ENCODE measurements at regions not wholly inside any gene's neighbourhood (a gene's known extent, or its start where the extent isn't known, plus 50 kb on each side); places are given as distances from the start of the nearest gene placed in this dataset.
"Not testable (repeated sequence)": the region's sequence is repeated elsewhere in the genome, so short reads cannot be mapped to it uniquely, and the experiment has no call there.

DNA sequence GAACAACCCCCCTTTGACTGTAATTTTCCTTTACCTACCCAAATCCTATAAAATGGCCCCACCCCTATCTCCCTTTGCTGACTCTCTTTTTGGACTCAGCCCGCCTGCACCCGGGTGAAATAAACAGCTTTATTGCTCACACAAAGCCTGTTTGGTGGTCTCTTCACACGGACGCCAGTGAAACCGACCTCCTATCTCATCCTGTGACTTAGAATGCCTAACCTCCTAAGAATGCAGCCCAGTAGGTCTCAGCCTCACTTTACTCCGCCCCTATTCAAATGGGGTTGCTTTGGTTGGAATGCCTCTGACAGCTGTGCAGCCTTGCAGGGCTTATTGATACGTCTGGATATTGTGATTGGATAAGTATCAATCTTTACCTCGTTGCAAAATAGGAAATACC lies 243.8 kb upstream of the PROK2 start:
- TF ChIP-seq EZH2 (optimal IDR thresholded peaks at IDR 0.05; ENCODE audit: low read depth, low read length); EZH2phosphoT487 (IDR thresholded peaks at IDR 0.05; ENCODE audit: low read length): not testable (repeated sequence)
- TF ChIP-seq, protein P1, sequence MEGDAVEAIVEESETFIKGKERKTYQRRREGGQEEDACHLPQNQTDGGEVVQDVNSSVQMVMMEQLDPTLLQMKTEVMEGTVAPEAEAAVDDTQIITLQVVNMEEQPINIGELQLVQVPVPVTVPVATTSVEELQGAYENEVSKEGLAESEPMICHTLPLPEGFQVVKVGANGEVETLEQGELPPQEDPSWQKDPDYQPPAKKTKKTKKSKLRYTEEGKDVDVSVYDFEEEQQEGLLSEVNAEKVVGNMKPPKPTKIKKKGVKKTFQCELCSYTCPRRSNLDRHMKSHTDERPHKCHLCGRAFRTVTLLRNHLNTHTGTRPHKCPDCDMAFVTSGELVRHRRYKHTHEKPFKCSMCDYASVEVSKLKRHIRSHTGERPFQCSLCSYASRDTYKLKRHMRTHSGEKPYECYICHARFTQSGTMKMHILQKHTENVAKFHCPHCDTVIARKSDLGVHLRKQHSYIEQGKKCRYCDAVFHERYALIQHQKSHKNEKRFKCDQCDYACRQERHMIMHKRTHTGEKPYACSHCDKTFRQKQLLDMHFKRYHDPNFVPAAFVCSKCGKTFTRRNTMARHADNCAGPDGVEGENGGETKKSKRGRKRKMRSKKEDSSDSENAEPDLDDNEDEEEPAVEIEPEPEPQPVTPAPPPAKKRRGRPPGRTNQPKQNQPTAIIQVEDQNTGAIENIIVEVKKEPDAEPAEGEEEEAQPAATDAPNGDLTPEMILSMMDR (IDR thresholded peaks at IDR 0.05; ENCODE audit: low read length) = not testable (repeated sequence)
